ENCODE measurements at regions not wholly inside any gene's neighbourhood (a gene's known extent, or its start where the extent isn't known, plus 50 kb on each side); places are given as distances from the start of the nearest gene placed in this dataset.

DNA sequence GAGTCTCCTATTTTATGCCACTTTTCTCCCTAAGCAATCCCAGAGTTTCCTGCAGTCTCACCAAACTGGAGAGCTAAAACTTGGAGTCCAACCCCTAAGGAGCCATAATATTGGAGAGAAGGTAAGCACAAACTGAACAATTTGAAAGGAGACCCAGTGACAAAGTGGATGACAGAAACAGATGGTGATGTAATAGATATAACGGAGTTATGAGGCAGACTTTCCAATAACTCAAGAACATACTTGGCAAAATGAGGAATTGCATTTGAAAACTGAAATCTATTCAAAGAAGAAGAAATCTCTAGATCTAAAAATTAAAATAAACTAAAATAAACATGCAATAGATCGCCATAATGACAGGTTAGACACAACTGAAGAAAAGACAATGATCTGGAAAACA, 200.9 kb upstream of the MIR17HG start:
- no peak for DNase-seq

DNA sequence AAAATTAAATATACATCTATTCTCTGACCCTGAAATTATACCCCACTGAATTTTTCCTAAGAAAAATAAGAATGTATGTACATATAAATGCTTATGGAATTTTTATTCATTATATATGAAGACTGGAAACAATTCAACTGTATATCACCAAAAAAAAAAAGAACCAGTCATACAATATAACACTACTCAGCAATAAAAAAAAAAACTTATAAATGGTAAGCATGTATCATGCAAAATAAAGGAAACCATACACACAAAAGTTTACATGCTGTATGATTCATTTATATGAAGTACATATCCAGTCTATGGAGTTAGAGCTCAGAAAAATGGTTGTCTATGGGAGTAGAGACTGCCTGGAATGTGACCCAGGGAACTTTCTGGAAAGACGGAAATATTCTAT, 199.4 kb upstream of the MIR17HG start:
- DNase-seq = no peak

DNA sequence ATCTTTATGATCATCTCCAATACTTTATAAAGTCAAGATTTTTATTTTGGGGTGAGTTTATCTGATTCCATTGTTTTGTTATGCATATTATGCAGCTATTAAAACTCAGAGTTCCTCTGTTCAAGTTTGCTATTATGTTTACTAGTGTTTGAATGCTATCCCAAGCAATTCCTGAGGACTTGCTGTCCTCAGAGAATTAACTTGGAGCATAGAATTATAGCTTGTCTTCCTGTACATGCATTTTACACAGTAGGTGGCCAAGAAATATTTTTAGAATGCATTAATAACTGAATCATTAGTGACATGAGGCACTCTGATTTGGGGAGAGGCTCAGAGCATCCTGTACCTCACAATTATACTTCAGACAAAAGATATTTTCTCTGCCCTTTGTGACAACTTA, 195.6 kb upstream of the MIR17HG start:
- no peak for DNase-seq

DNA sequence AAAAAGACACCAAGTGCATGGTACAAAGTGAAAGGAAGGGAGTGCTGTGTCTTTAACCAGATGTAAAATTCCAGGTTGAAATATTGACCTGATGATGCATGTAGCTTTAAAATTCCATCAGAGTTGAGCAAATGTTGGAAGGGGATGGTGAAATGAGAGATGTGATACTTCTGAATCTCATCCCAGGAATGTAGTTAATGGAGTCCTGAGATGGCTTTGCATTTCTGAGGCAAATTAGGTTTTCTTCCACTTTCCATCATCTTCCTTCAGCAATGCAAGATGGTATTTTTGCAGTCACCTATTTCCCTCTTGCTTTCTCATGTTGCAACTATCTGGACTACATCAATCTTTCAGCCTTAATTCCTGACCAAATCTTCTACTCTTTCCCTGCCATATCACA, 194.1 kb upstream of the MIR17HG start:
- no peak for DNase-seq

DNA sequence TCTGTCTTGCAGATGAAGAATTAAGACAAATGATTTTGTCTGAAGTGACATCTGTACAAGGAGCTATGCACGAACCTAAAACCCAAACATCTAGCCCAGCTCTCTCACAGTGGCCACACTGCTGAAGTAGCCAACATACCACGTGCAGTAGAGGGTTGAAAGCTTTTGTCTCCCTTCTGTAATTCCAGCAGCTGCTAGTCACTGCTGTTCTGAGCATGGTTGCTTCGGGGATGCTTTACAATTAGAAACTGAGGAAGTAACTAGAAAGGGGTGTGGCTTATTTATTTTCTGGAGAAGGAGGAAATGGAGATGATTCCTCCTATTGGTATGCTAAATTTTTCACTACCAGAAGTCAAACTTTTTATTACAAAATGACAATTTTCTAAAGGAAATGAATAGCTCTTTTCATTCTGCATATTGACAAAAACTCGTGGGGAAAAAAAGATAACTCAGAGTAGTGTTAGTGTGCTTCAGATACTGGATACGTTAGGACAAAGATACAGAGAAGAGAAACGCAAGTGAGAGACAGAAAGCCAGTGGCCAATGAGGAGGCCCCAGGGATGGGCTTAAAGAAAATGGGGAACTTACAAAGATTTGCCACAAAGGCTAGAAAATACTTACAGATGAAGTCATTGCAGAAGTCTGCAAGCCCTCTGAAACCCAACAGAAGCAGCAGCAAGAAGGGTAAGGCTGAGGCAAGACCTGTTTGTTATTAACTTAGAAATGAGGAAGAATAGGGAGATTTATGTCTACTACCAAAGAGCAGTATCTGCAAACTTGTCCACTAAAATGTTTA, 192.7 kb upstream of the MIR17HG start:
- DNase-seq = peak; percentile 7

DNA sequence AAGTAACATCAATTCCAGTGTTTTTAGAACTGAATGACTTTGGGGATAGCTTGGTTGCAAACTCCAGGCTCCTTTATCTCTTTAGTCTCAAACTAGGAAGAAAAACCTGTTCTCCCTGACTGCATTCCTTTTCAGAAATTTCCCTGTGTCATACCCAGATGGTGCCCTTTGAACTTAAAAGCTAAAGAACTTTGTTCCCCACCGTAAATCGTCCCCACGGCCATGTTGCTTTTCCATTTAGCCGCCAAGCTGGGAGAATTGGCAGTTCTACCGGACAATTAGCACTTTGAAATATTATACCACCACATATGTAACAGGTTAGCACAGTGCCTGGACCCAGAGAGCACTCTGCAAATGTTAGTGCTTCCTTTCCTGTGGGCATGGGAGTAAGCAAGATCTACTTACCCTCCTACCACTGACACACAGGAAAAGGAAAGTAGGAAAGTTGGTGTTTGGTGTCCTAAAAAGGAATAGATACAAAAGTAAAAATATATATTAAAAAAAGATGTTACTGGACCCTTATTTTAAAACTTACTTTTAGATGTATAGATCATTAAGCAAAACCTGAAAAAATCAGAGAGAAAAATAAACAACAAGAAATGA, 191.9 kb upstream of the MIR17HG start:
- DNase-seq = no peak

DNA sequence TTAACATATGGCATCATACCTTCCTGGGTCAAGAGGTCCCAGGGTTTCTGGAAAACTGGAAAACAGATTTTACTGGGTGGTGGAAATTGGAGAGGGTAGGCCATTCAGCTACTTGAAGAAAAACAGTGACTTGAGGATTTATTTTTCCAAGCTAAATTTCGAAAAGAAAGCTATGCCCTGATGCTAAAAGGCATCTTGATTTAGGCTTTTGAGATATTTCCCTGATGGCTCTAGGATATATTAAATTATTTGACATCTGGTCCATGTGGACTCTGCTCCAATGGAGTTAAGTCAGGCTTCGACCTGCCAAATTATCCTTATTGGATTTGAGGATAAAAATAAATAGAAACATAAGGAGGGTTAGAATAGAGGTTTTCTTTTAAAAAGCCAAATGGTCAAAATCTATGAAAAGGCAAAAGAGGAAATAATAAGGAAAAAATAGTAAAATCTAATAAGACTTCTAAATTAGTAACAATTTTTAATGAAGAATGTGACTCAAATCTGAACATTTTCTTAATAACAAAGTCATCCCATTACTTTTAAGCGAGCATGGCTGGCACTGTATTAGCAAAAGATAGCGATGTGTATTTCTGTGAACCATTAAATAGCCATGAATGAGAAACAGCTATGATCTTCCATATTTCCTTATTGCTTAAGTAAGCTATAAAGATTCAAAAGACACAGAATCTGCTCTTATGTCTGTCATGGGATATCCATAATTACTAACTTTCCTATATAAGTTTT, 190.0 kb upstream of the MIR17HG start:
- DNase-seq = no peak

DNA sequence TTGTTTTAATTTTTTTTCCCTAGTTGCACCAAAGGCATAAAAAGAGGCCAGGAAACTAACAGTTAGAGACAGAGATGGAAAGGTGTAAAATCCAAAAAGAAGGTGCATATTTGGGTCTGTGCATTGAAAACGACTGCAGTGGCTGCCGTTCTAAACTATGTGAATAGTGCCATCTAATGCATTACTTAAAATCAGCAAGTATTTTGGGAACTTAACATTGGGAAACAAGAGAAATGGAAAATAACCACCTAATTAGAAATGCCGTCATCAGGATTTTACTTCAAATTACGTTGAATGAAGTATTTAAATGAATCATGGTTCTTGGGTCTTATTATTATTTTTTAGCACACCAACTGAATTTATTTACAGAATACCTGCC, 189.5 kb upstream of the MIR17HG start:
- no peak for DNase-seq

DNA sequence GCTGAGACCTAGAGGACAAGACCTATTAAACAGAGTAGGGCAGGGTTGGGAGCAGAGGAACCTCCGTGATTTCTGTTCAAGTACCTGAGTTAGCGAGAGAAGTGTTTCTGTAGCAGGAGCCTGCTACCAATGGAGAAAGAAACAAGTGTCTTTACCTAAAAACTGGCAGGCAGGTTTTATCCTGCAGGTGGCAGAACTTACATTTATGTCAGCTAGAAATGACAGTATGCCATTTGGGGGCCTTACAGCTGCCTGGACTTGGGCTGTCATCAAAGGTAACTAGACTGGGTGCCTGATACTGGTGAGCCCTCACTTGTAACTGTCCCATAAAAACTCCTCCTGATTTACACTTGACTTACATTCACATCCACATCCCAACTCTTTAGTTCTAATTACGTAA, 185.3 kb upstream of the MIR17HG start:
- DNase-seq = no peak

DNA sequence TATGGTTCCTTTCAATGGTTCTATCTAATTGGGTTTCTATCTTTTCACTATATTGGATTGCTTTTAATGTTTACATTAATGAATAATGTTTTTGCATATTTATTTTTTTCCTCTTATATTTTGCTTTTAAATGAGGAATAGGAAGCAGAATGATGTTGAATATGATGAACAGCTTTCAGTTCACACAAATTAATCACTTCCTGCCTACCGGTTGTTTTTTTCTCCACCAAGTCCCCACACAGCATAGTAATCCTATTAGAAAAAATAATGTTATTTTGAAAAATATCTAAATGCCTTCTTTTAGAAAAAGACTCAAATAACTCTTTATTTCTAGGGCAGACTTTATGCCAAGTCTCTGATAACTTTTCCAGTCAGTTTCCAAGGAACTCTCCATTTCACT, 184.9 kb upstream of the MIR17HG start:
- DNase-seq = no peak

DNA sequence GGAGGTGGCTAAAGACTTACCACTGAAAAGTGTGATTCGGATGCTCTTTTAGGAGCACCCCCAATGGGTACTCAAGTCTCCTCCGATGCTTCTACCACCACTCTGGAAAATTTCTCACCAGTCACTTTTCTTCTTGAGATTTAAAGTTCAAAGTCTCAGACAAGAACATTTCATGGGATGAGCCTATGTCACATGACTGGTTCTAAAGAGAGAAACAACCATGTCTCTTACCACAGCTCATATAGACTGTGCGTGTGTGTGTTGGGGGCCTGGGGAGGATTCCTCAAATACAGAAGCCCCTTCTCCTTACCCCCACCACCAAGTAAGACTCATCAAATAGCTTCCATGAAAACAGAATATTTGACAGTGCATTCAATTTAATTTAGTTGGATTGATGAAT, 181.7 kb upstream of the MIR17HG start:
- no peak for DNase-seq

DNA sequence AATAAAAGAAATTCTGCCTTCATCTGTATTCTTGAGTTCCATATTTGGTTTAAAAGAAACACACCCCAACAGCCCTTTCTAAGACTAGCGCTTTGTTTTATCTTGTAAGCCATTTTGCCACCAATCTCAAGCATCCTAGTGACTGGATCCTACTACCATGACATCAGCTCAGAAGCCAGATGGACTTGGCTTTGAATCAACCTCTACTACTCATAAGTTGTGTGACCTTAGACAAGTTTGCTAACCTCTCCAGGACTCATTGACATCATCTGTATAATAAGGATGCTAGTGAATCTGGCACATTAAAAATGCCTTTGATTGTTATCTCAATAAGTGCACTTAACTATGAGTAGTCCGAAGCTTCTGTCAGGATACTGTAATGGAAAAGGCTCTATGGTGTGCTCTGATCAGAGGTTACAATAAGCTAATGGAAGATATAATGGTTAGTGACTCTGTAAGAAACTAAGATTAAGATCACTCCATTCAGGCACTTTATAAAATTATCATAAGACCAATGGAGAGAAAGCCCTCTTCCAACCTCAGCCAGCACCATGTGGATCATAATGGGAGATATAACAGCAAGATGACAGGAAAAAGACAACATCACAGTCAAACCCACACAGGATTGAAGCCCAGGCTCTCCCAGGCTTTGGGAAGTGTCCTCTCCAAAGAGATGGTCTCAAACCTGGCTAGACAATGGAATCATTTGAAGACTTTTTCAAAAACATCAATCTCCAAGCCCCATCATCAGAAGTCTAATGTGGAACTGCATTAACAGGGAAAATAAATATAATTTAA, 180.6 kb upstream of the MIR17HG start:
- DNase-seq = no peak

DNA sequence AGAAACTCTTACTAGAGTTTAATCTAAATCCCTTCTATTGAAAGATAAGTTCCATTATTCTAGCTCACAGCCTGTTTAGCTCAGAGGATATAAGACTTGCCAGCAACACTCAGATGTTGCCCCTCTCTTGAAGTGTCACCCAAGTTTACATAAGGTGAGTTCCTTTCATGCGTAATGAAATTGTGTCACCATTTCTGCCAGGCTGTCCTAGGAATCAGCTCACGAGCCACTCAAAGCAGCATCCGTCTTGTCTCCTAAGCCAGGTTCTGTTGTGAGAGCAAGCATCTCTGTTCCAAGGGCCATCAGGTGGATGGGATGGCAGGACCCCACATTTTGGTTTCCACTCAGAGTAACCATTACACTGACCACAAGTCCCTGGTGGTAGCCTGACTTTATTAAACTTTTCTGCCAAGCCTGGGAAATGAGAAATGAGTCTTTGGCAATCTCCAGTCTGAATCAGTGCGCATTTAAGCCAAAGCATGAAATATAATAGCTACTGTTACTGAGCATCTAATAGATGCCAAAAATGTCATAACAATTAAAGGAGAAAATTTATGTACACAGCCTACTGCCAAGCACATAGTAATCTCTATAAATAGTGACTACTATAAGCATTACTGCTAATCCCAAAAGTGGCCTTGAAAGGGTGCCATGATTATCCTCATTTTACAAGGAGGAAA, 179.6 kb upstream of the MIR17HG start:
- DNase-seq = no peak

DNA sequence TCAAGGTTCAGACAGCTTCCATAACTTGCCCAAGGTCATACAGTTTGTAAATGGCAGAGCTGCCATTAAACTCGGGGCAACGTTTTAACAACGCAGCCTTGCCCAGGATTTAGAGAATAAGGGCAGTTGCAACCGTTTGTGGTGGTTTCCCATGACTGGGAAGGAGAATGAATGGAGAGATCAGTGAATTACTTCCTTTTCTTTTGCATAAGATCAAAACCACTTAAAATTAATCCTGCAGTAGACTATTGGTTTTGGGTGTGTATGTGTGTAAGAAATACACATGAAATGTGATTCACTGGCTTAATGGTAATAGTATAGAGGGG, 179.1 kb upstream of the MIR17HG start:
- DNase-seq = no peak

DNA sequence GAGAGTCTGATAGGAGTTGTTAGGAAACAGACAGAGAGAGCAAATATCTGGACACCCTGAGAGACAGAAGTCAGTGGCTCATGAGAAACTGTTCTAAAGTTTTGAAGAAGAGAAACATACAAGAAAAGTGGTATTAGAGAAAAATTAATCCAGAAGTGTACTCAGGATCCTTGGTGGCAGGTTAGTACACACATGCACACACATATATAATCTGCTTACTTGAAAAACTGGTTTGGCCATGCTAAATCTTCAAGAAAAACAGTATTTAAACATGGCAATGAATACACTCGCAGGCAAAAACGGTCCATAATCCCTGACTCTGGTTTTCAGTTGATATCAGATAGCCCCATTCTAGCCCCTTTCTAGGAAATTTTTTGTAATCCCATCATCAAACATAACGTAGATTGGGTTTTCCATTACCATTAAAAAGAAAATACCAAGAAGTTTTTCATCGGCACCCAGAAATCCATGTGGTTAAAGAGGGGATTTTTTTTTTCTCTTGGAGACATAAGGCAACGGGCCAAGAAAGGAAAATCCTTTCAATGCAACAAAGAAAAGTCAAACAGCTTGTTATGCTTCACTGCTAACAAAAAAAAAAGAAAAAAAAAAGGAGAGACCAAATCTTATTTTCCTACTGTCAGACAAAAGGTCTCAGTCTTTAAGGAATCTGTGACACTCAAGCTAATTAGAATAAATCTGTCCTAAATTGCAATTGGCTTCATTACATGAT, 178.0 kb upstream of the MIR17HG start:
- no peak for DNase-seq

DNA sequence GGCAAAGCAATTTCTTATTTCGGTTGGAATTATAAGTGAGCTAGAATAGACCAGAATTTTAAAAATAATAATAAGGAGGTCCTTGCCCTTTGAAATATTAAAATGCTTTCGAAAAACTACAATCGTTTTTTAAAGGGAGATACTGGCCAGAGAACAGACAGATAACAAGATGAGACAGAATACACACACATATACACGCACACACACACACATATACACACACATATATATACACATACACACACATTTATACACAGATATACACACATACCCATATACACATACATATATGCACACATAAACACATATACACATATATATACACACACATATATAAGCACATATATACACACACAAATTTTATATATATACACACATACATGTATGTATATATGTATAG, 175.3 kb upstream of the MIR17HG start:
- DNase-seq = no peak

DNA sequence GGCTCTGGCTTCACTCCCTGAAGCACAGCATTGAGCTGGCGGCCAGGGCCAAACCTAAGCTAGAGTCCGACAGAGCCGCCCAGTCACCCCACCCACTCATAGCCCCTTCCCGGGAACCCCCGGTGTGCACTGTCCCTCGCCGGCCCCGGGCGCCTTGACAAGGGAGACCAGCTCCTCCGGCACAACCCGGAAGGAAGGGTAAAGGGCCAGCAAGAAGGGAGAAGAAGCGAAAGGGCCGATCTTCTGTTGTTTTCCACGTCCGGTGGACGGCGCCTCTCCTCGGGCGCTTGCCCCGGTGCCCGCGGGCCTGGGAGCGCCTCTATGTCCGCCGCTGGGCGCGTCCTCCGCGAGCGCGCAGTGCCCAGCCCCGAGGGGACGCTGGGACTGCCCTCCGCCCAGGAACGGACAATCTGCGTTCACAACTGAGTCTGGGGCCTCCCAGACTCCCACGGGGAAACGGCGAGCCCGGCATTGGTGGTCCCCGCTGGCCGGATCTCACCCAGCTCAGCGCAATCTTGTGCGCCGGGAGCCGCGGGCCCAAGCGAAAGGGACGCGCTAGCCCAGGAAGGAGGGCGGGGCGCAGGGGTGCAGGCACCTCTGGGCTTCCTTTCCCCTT, 172.5 kb upstream of the MIR17HG start:
- DNase-seq = no peak

DNA sequence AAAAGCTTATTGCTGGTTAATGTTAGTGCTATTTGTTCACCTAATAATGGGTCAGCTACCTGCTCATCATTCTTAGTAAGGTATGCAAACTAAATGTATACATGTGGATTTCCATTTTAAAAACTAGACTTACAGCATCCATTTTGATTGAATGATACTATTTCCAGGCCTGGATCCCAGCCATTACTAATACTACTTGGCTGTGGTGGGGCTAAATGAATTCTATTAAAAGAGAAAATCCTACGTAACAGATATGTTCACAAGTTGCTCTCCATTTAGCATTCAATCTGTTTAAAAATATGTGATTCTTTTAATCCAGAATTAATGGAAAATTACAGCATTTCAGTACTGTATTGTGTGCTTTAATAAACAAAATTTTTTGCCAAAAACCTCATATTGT, 169.4 kb upstream of the MIR17HG start:
- no peak for DNase-seq

DNA sequence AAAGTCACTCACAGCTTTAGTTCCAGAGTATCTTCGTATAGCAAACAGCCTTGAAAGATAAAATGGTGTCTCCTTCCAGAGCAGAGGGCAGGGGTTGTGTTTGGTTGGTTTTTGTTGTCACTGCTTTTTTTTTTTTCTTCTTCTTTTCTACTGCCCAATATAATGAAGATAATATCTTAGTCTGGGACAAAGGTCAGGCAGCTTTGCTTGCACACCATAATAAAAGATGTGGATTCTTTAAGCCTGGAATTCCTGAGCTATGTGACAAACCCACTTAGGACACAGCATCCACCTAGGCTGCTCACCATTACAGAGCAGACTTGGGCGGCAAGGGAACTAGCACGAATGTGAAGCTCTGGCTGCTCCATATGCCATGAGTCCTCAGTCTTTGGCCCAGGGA, 165.6 kb upstream of the MIR17HG start:
- DNase-seq = no peak

DNA sequence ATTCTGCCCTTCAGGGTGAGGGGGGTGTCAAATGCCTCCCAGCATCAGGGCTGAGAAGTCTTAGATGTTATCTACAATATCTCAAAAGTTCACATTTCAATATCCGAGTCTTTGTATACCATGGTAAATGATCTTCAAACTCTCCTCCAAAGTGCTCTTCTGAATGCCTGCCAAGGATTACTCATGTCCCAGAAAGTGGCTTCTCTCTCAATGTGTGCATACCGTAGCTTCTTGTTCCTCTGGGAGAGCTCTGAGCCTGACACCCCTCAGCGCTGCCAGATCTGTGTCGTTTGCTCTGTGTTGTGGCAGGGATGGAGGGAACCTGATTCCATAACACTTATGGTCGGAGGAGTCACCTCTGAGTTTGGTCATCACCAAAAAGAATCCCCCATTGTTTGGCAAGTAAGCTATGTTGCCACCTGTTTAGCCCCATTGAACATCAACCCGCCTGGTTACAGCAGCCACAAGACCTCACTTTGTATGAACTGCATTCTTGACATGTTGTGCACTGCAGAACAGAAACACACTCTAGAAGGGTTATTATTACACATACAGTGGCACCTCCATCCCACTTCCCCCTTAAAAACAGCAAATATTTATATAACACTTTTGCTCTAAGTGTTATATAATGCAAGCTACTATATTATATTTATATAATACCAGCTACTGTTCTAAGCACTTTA, 163.1 kb upstream of the MIR17HG start:
- no peak for DNase-seq

DNA sequence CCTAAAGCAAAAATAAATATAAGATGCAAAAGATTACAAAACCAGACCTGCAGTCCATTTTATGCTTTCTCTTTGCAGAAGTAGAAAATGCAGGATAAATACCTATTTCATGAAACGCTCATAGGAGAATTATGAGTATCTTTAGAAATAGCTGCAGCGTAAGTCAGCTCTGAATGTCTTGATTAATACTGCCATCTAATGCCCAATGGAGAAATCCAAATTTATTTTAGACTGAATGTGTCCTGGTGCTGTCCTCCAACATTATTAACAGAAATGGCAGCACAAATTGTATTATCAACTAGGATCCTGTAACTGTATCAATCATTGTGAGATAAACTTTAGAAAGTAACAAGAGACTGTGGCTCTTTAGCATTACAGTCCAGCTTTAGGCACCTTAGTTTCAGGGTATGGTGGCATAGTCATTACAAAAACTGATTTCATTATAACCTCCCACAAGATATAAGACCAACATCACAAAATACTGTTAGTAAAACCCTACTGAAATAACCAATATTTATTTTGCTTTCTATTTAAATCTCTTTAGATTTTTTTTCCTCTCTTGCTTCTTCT, 162.1 kb upstream of the MIR17HG start:
- DNase-seq = no peak
